ENCODE measurements at regions not wholly inside any gene's neighbourhood (a gene's known extent, or its start where the extent isn't known, plus 50 kb on each side); places are given as distances from the start of the nearest gene placed in this dataset.

GRCh38 chr9:86575825-86576525 is 221.8 kb upstream of the TUT7 start:
- intact Hi-C loops (cut with micrococcal nuclease) (no loop called here), in situ Hi-C loops (cut with MboI) (no loop called here)
- ATAC-seq, result no peak
- no peak overlapping the region for H3K9ac ChIP-seq (ENCODE audit: insufficient read depth in 1 of 2, low read depth in 2 of 2, low read length in 2 of 2)
- H3K27ac ChIP-seq (ENCODE audit: extremely low read depth, low read depth, low read length), result no peak overlapping the region
- BruUV-seq (replicated peaks), result no TSS peak
- no peaks in the 10 kb centered on the region for H3K9me3 ChIP-seq (replicated peaks; ENCODE audit: control insufficient read depth, insufficient read depth, low read depth, low read length)
- no peaks in the 10 kb centered on the region for H4K20me1 ChIP-seq (replicated peaks; ENCODE audit: control insufficient read depth, insufficient read depth, low read length)
- 0% methylated on average over 4 of the region's 9 CpGs for WGBS (ENCODE audit: insufficient coverage, low coverage, missing lambda C conversion rate)
- H3K4me2 ChIP-seq (ENCODE audit: insufficient read depth, low read length), result no peak overlapping the region
- ChIA-PET CTCF (ENCODE audit: low intra/inter-chr PET ratio) (no interaction called here), POLR2A (no interaction called here)
- no peaks in the 10 kb centered on the region for H3K36me3 ChIP-seq (ENCODE audit: control insufficient read depth, insufficient read depth, low read length)
- no peaks in the 10 kb centered on the region for H3K9me1 ChIP-seq (ENCODE audit: control insufficient read depth, insufficient read depth, low read length)
- H2AFZ ChIP-seq (ENCODE audit: low read depth, low read length), result no peak overlapping the region
- H3K27me3 ChIP-seq (ENCODE audit: control insufficient read depth in 2 of 2, insufficient read depth in 2 of 2, low read length in 2 of 2), result peaks cover 0 to 16% of the 10 kb centered on the region in 2 experiments; a peak in 2 of 5 replicates
- FAIRE-seq, result no peak
- H3K79me2 ChIP-seq (ENCODE audit: control insufficient read depth, insufficient read depth, low read length), result no peaks in the 10 kb centered on the region
- H3K4me3 ChIP-seq, result no peak overlapping the region
- no peaks in the 10 kb centered on the region for H3K4me1 ChIP-seq (replicated peaks in 1 of 2; ENCODE audit: control insufficient read depth in 2 of 2, insufficient read depth in 2 of 2, low read length in 2 of 2)
- TF ChIP-seq BCLAF1 (IDR thresholded peaks at IDR 0.05; ENCODE audit: borderline replicate concordance in 1 of 2, control insufficient read depth in 1 of 2, low read depth in 2 of 2, low read length in 1 of 2) (no peak), PBX2 (CRISPR knock-in tag; IDR thresholded peaks at IDR 0.05; ENCODE audit: low read depth) (no peak), PBX2 (tag; conservative IDR thresholded peaks at IDR 0.05; ENCODE audit: low read depth) (no peak), EZH2 (IDR thresholded peaks at IDR 0.05; ENCODE audit: borderline replicate concordance, low read depth, low read length) (no peak), TBL1XR1 (IDR thresholded peaks at IDR 0.05; ENCODE audit: low read length in 2 of 2) (no peak)
- DNase-seq (ENCODE audit: extremely low read depth in 1 of 4, low spot score in 3 of 4), result no peak

Data from K562 (cell line).